Prostate gland (tissue), 2 donors: ENCODE measurements at regions not wholly inside any gene's neighbourhood (a gene's known extent, or its start where the extent isn't known, plus 50 kb on each side); places are given as distances from the start of the nearest gene placed in this dataset.

Experiments
- DNase-seq: peaks from one replicate; pipeline ENCODE4 v3.0.0-alpha.2; 2019; ENCODE audit warnings: low spot score
- H3K27ac ChIP-seq, 2 donors: fragments of 200-600 bp; sonication (generic); 2 replicates each; pipeline ENCODE4 v1.5.1; 2017 to 2019
- H3K27me3 ChIP-seq: fragments of 200-600 bp; sonication (generic); replicated peaks from 2 replicates; pipeline ENCODE4 v1.5.1; 2019; ENCODE audit not compliant: insufficient read depth
- H3K36me3 ChIP-seq, 2 donors: fragments of 200-600 bp; sonication (generic); 1 replicate in 1 of 2; 2 replicates in 1 of 2; pipeline versions ENCODE4 v1.5.1 to v1.8.1; 2017 to 2019
- H3K4me1 ChIP-seq: fragments of 200-600 bp; sonication (generic); replicated peaks from 2 replicates; pipeline ENCODE4 v1.5.1; 2019
- H3K4me3 ChIP-seq, 2 donors: fragments of 200-600 bp; sonication (generic); 2 replicates each; pipeline ENCODE4 v1.5.1; 2017 to 2019
- H3K9me3 ChIP-seq: fragments of 200-600 bp; sonication (generic); 2 replicates; pipeline ENCODE4 v1.5.1; 2017
- CTCF ChIP-seq, 4 experiments: fragments of 200-600 bp in 2 of 4; fragments of 450-650 bp in 2 of 4; sonication (generic) in 2 of 4; IDR thresholded peaks; 1 replicate in 3 of 4; 2 replicates in 1 of 4; pipeline ENCODE4 v1.5.1; 2016 to 2019; ENCODE audit warnings: antibody characterized with exemption in 4 of 4, mild to moderate bottlenecking in 2 of 4, moderate library complexity in 2 of 4
- POLR2A ChIP-seq: fragments of 450-650 bp; IDR thresholded peaks from one replicate; pipeline ENCODE4 v1.6.1; 2016; ENCODE audit warnings: antibody characterized with exemption, mild to moderate bottlenecking
- POLR2AphosphoS5 ChIP-seq: sonication (generic); formaldehyde crosslinking; IDR thresholded peaks from one replicate; pipeline ENCODE4 v1.6.1; 2017; ENCODE audit warnings: antibody characterized with exemption
- whole genome bisulfite sequencing: methylation state at CpG from one replicate; pipeline ENCODE4 v1.1.5; 2018; 5-methylcytosine and 5-hydroxymethylcytosine counted together
- intact Hi-C: fragments of 100-400 bp; cut with DNase I; formaldehyde crosslinking; loops from one replicate; pipeline ENCODE4 v1.14.2; 2022

GRCh38 chr4:38360201-38360600 is 303.8 kb upstream of the KLF3 start:
- no peaks in the 10 kb centered on the region for H3K36me3 ChIP-seq
- DNase-seq: peak; percentile 7
- no peak overlapping the region for H3K27ac ChIP-seq
- H3K4me3 ChIP-seq: no peak overlapping the region
- intact Hi-C loops: no loop called here
- H3K9me3 ChIP-seq: no peaks in the 10 kb centered on the region
- 27% methylated on average over 1 of the region's 1 CpG for WGBS
- TF ChIP-seq POLR2AphosphoS5 (peak; percentile 31), CTCF (IDR thresholded peaks at IDR 0.05) (no peak)
- no peaks in the 10 kb centered on the region for H3K4me1 ChIP-seq
- no peaks in the 10 kb centered on the region for H3K27me3 ChIP-seq

GRCh38 chr4:38364383-38364963 is 299.5 kb upstream of the KLF3 start:
- H3K4me3 ChIP-seq: no peak overlapping the region
- H3K36me3 ChIP-seq: no peaks in the 10 kb centered on the region
- no peaks in the 10 kb centered on the region for H3K4me1 ChIP-seq
- intact Hi-C loops: no loop called here
- TF ChIP-seq POLR2AphosphoS5 (no peak), POLR2A (no peak), CTCF (IDR thresholded peaks at IDR 0.05) (no peak)
- WGBS: 60% methylated on average over 3 of the region's 3 CpGs
- DNase-seq: no peak
- no peaks in the 10 kb centered on the region for H3K9me3 ChIP-seq
- H3K27me3 ChIP-seq: no peaks in the 10 kb centered on the region
- peak overlapping the region in 1 of 2 donors; percentile 53 for H3K27ac ChIP-seq

- no peak overlapping the region for H3K27ac ChIP-seq
- no peak for DNase-seq
- H3K9me3 ChIP-seq: no peaks in the 10 kb centered on the region
- WGBS: 14% methylated on average over 1 of the region's 1 CpG
- H3K36me3 ChIP-seq: no peaks in the 10 kb centered on the region
- intact Hi-C loops: no loop called here
- peak; percentile 55 for TF ChIP-seq POLR2AphosphoS5
- TF ChIP-seq POLR2A: no peak
- H3K4me1 ChIP-seq: no peaks in the 10 kb centered on the region
- no peaks in the 10 kb centered on the region for H3K27me3 ChIP-seq
- H3K4me3 ChIP-seq: no peak overlapping the region
These were observed 298.7 kb upstream of the KLF3 start for GRCh38 chr4:38365261-38365660.

- intact Hi-C loops: no loop called here
- TF ChIP-seq POLR2A (no peak), POLR2AphosphoS5 (no peak), CTCF (IDR thresholded peaks at IDR 0.05) (no peak)
- Histone ChIP-seq H3K4me1 (no peaks in the 10 kb centered on the region), H3K27ac (peak overlapping the region in 1 of 2 donors; percentile 9), H3K4me3 (no peak overlapping the region), H3K36me3 (no peaks in the 10 kb centered on the region), H3K9me3 (no peaks in the 10 kb centered on the region), H3K27me3 (no peaks in the 10 kb centered on the region)
- 30% methylated on average over 8 of the region's 8 CpGs for WGBS
- DNase-seq: no peak
These were observed 298.2 kb upstream of the KLF3 start for GRCh38 chr4:38365748-38366310.

- Histone ChIP-seq H3K27ac (no peak overlapping the region), H3K4me1 (no peaks in the 10 kb centered on the region)
- peak; percentile 47 for DNase-seq
These were observed 297.5 kb upstream of the KLF3 start for GRCh38 chr4:38366456-38366855.

More at GRCh38 chr4:38366456-38366855, 297.5 kb upstream of the KLF3 start:
- Histone ChIP-seq H3K9me3 (no peaks in the 10 kb centered on the region), H3K27me3 (no peaks in the 10 kb centered on the region), H3K4me3 (no peak overlapping the region), H3K36me3 (no peaks in the 10 kb centered on the region)
- intact Hi-C loops: no loop called here
- no peak for TF ChIP-seq CTCF (IDR thresholded peaks at IDR 0.05)
- no peak for TF ChIP-seq POLR2A
- TF ChIP-seq POLR2AphosphoS5: peak; percentile 38
